Muscle of leg (tissue), 3 donors: ENCODE measurements at regions not wholly inside any gene's neighbourhood (a gene's known extent, or its start where the extent isn't known, plus 50 kb on each side); places are given as distances from the start of the nearest gene placed in this dataset.
"Not testable (repeated sequence)": the region's sequence is repeated elsewhere in the genome, so short reads cannot be mapped to it uniquely, and the experiment has no call there.

Source experiments
- DNase-seq: peaks from one replicate; pipeline ENCODE4 v3.0.0; 2013
- H3K27ac ChIP-seq: one replicate; pipeline ENCODE4 v1.5.1; 2013; ENCODE audit warnings: mild to moderate bottlenecking, low read length, control low read depth
- H3K27me3 ChIP-seq: one replicate; pipeline ENCODE4 v1.6.1; 2013; ENCODE audit warnings: low read length; ENCODE audit not compliant: control insufficient read depth, insufficient read depth
- H3K36me3 ChIP-seq: one replicate; pipeline ENCODE4 v1.6.1; 2013; ENCODE audit warnings: low read length; ENCODE audit not compliant: control insufficient read depth, insufficient read depth
- H3K4me1 ChIP-seq: one replicate; pipeline ENCODE4 v1.6.1; 2013; ENCODE audit warnings: low read length; ENCODE audit not compliant: control insufficient read depth, insufficient read depth
- H3K4me3 ChIP-seq: one replicate; pipeline ENCODE4 v1.5.1; 2013; ENCODE audit warnings: low read length, control low read depth
- H3K9me3 ChIP-seq: replicated peaks from 2 replicates; pipeline ENCODE4 v1.6.1; 2013; ENCODE audit warnings: low read depth, low read length; ENCODE audit not compliant: control insufficient read depth
- WGBS: methylation state at CpG from one replicate; pipeline ENCODE4 v1.1.5; 2013; ENCODE audit warnings: missing lambda C conversion rate; ENCODE audit not compliant: insufficient coverage; 5-methylcytosine and 5-hydroxymethylcytosine counted together

DNA sequence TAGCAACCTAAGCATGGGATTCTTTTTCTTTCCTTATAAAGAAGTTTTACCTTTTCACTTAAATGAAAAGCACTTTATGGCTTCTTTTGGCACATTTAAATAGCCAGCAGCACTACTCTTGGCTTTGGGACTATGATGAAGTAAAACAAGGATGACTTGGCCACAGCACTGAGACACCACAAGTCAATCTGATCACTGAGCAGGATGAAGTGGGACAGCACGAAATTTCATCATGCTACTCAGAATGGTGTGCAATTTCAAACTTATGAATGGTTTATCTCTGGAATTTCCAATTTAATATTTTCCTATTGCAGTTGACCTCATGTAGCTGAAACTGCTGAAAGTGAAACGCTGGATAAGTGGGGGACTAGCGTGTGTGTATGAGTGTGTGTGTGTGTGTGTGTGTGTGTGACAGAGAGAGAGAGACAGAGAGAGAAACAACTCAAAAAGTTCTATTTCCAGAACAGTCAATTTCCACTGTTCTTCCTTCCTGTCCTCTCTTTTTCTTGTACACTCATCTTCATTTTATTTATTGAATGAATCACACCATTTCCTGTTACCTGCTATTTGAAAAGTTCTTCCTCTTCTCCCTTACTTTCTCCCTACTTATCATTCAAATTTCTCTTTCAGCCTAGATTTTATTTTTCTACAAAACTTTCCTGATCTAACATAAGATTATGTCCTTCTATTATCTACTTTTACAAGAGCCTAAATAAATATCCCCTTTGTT is 414.2 kb upstream of the MIR17HG start:
- Histone ChIP-seq H3K27me3 (no peaks in the 10 kb centered on the region), H3K27ac (no peak overlapping the region), H3K36me3 (no peaks in the 10 kb centered on the region), H3K4me1 (no peaks in the 10 kb centered on the region), H3K4me3 (no peak overlapping the region), H3K9me3 (no peaks in the 10 kb centered on the region)
- no peak for DNase-seq
- WGBS, result no CpG with 5 or more reads among the region's 3 CpGs

DNA sequence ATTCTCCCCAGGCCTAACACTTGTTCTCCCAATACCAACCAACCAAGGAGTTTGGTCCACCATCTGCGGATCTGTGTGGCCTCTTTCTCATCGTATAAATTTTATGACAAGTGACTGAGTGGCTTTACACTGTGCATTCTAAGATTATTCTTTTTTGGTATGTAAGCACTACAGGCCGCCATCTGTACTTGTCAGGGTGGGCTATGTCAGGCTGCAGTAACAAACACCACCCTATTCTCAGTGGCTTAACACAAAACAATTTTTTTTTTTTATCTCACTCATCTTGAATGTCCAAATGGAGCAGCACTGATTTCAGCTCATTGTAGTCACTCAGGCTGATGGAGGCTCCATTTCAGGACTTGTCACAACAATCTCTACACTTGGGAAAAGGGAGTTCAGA is 412.7 kb upstream of the MIR17HG start:
- no CpG with 5 or more reads among the region's 3 CpGs for WGBS
- Histone ChIP-seq H3K9me3 (no peaks in the 10 kb centered on the region), H3K36me3 (no peaks in the 10 kb centered on the region), H3K4me1 (no peaks in the 10 kb centered on the region), H3K27me3 (no peaks in the 10 kb centered on the region), H3K4me3 (no peak overlapping the region), H3K27ac (no peak overlapping the region)
- DNase-seq, result no peak

DNA sequence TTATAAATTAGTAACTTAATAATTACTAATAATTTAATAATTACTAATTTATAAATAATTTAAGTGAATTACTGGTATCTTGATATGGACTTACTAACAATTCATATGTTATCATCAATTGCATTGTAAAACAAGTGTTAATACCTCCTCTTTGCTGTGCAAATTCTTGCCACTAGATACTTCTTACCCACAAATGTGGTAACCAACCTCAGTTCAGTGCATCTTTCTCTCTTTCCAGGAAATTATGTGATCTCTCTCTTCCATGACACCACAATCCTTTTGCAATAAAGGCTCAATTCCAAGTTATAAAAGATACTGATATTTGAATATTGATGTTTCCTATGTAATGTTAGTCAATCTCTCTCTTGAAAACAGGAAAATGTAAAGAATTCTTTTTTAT is 408.6 kb upstream of the MIR17HG start:
- no peak overlapping the region for H3K4me3 ChIP-seq
- H3K36me3 ChIP-seq, result no peaks in the 10 kb centered on the region
- H3K27me3 ChIP-seq, result no peaks in the 10 kb centered on the region
- no peak for DNase-seq
- H3K27ac ChIP-seq, result no peak overlapping the region
- H3K4me1 ChIP-seq, result no peaks in the 10 kb centered on the region
- H3K9me3 ChIP-seq, result no peaks in the 10 kb centered on the region

DNA sequence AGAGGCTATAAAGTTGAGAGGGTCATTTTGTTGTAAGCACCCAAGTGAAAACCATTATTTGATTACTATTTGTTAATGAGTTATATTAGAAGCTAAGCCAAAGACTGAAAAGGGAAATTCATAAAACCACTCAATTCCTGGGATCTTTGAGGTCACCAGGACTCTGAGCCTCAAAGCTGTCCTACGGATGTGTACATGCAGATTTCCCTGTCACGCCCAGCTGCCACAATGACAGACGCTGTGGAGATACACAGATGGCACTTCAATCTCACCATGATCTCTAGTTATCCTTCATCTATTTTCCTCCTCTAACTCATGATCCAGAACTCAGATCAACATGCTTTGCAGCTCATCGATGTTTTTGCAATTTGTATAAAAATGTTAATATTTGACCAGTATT is 403.5 kb upstream of the MIR17HG start:
- 75% methylated on average over 3 of the region's 4 CpGs for WGBS
- no peaks in the 10 kb centered on the region for H3K4me1 ChIP-seq
- no peak for DNase-seq
- H3K27ac ChIP-seq, result no peak overlapping the region
- no peaks in the 10 kb centered on the region for H3K36me3 ChIP-seq
- H3K27me3 ChIP-seq, result no peaks in the 10 kb centered on the region
- H3K9me3 ChIP-seq, result peaks cover 2% of the 10 kb centered on the region
- H3K4me3 ChIP-seq, result no peak overlapping the region

DNA sequence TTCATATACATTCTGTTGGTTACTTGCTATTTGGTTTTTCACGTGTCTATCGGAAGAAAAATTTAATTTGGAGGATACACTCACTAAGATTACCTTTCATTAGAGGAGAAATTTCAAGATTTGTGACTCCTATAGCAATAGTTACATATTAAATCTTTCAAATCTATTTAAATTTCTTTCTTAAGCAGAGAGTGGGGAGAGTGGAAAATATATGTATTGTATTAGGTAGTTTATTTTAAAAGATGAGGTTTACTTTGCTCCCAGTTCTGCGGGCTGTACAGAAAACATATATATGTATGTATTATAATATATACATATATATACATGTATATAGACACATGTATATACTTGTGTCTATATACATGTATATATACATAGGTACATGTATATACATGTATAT is 402.3 kb upstream of the MIR17HG start:
- WGBS, result no CpG with 5 or more reads among the region's 3 CpGs
- H3K36me3 ChIP-seq, result not testable (repeated sequence)

DNA sequence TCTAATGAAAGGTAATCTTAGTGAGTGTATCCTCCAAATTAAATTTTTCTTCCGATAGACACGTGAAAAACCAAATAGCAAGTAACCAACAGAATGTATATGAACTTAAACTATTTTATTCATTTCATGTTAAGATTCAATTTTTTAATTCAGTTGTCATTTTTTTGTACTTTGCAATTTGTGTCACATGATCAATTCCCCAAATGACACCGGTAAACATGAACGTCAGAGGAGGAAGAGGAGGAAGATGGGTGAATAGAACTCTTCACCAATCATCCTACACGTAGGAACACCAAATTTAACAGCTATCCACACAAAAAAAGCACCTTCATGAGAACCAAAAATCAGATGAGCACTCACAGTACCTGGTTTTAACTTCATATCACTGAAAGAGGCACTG is 401.4 kb upstream of the MIR17HG start:
- not testable (repeated sequence) for H3K27me3 ChIP-seq, DNase-seq, H3K27ac ChIP-seq, H3K36me3 ChIP-seq, H3K4me1 ChIP-seq, H3K9me3 ChIP-seq, H3K4me3 ChIP-seq
- no CpG with 5 or more reads among the region's 5 CpGs for WGBS

More for the DNA sequence above, 402.3 kb upstream of the MIR17HG start:
- H3K4me1 ChIP-seq, H3K4me3 ChIP-seq, DNase-seq, H3K27me3 ChIP-seq, H3K27ac ChIP-seq, H3K9me3 ChIP-seq: not testable (repeated sequence)

DNA sequence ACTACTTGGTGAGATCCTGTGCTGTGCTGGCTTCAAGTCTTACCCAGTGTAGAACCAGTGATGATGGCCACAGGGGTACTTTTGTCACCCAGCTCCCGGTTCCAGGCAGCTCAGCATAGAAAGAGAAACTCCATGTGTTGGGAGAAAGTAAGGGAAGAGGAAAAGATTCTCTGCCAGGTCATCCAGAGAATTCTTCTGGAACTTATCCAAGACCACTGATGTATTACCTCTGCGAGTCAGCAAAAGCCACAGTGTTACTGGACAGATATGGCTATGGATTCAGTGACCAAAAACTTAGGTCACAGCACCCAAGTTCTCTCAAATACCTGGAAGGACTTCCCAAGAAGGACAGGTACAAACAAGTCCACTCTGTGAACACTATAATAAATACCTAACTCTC is 399.5 kb upstream of the MIR17HG start:
- Histone ChIP-seq H3K36me3 (no peaks in the 10 kb centered on the region), H3K27me3 (no peaks in the 10 kb centered on the region), H3K9me3 (peaks cover 2% of the 10 kb centered on the region), H3K4me1 (no peaks in the 10 kb centered on the region), H3K27ac (no peak overlapping the region), H3K4me3 (no peak overlapping the region)
- 86% methylated on average over 1 of the region's 2 CpGs for WGBS
- DNase-seq, result no peak

DNA sequence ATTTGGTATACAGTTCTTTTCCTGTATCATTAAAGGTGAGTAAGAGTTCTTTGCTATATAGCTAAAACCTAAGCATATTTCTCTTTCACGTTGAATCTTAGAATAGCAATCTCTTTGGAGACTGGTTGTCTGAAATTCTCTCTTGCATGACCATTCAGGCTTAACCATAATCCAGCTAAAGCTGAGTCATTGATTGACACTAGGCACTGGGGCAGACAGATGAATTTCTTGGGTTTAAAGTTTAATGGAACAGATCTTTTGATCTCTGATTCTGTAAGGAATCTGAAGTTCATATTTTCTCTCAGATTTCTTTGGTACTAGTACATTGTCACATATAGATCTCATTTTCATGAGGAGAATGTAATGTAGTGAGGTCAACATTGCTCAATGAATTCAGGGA is 397.3 kb upstream of the MIR17HG start:
- peaks cover 2% of the 10 kb centered on the region for H3K9me3 ChIP-seq
- H3K36me3 ChIP-seq, result no peaks in the 10 kb centered on the region
- H3K27ac ChIP-seq, result no peak overlapping the region
- H3K4me1 ChIP-seq, result no peaks in the 10 kb centered on the region
- no CpG with 5 or more reads among the region's 1 CpG for WGBS
- H3K4me3 ChIP-seq, result no peak overlapping the region
- H3K27me3 ChIP-seq, result no peaks in the 10 kb centered on the region
- no peak for DNase-seq

DNA sequence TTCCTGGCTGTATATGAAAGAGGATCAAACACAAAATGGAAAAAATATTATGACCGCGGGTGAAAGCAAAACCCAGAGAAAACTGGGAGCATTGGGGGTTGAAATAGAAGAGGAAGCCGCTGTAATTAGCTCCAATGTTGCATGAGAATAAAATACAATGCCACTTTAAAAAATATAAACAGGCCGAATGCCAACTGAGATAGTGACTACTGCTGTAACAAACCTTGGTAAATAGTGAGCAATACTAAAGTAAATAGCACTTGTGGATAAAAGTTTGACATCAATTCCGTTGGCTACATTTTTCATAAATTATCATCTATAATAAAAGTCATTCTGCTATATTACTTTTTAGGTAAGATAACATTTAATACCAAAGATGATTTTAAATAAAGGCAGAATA is 395.8 kb upstream of the MIR17HG start:
- Histone ChIP-seq H3K27me3 (no peaks in the 10 kb centered on the region), H3K27ac (no peak overlapping the region), H3K9me3 (peaks cover 2% of the 10 kb centered on the region), H3K36me3 (no peaks in the 10 kb centered on the region), H3K4me3 (no peak overlapping the region), H3K4me1 (no peaks in the 10 kb centered on the region)
- DNase-seq, result no peak
- no CpG with 5 or more reads among the region's 5 CpGs for WGBS

DNA sequence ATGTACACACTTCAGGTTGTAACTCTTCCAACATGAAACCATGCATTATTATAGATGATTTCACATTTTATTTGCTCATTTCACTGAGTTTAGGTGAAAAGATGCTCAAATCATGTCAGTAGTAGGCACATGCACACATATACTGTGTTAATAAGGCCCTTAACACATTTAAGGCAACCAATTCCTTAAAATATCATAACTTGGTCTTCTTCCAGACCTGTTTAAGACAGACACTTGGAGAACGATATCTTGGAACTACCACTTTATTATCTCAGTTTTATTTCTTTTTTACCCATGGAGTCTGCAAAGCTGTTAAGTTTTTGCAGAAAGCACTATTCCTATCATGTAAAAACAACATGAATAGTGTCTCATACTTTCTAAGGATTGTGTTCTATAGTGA is 395.2 kb upstream of the MIR17HG start:
- DNase-seq, result no peak
- Histone ChIP-seq H3K27me3 (no peaks in the 10 kb centered on the region), H3K27ac (no peak overlapping the region), H3K36me3 (no peaks in the 10 kb centered on the region), H3K4me1 (no peaks in the 10 kb centered on the region), H3K4me3 (no peak overlapping the region), H3K9me3 (peaks cover 2% of the 10 kb centered on the region)
- WGBS, result no CpG with 5 or more reads among the region's 1 CpG

DNA sequence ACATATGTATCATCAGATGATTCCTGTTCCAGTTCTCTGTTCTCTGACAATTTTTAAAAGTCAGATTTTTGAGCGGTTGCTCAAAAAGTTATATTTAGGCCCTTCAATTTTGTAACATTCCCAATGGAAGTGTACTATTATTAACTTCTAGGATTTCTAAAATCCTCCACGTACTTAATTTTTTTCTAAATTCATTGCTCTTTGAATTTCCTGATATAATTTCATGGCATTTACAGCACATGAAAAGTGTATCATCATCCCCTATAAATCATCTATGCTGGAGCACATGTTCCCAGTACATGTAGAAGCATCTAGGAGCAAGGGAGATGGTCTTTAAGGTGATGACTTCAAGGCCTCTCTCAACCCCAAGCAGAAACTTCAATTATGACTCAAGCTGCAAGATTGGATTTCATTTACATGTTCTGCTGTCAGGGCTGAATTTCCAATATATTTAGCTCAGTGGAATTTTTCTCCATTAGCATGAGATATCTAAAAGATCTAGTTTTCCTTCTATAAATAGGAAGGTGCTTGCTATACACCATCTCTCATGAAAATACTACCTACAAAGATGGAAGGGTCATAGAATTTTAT is 392.8 kb upstream of the MIR17HG start:
- no peaks in the 10 kb centered on the region for H3K9me3 ChIP-seq
- WGBS, result no CpG with 5 or more reads among the region's 2 CpGs
- no peak for DNase-seq
- H3K27me3 ChIP-seq, result no peaks in the 10 kb centered on the region
- H3K36me3 ChIP-seq, result no peaks in the 10 kb centered on the region
- no peak overlapping the region for H3K27ac ChIP-seq
- H3K4me3 ChIP-seq, result no peak overlapping the region
- no peaks in the 10 kb centered on the region for H3K4me1 ChIP-seq
